A673 (cell line): ENCODE measurements at regions not wholly inside any gene's neighbourhood (a gene's known extent, or its start where the extent isn't known, plus 50 kb on each side); places are given as distances from the start of the nearest gene placed in this dataset.

Experiments used
- BruUV-seq: library from RNA; stranded (reverse); fragments of 400-500 nt; replicated peaks from 2 replicates; lab custom pipeline; 2021; lab: Mats Ljungman, UMichigan
- CTCF ChIA-PET: fragments of 300-600 bp; sonication (Branson Sonifier 250); formaldehyde crosslinking; loops from one replicate; lab custom pipeline; 2022; ENCODE audit warnings: antibody characterized with exemption; lab: Charles Lee
- POLR2A ChIA-PET: fragments of 300-600 bp; sonication (Branson Sonifier 250); formaldehyde crosslinking; loops from one replicate; lab custom pipeline; 2022; ENCODE audit warnings: antibody characterized with exemption; ENCODE audit not compliant: low non-redundant PET; lab: Charles Lee
- DNase-seq: peaks from one replicate; pipeline ENCODE4 v3.0.0-alpha.2; 2015; ENCODE audit warnings: low spot score
- H3K27ac ChIP-seq: fragments of 200-600 bp; sonication (generic); 2 replicates; pipeline ENCODE4 v1.5.1; 2016; ENCODE audit warnings: mixed run types, low read depth, mild to moderate bottlenecking, mixed read lengths, antibody characterized with exemption, low read length; ENCODE audit not compliant: poor library complexity, severe bottlenecking
- H3K27me3 ChIP-seq: fragments of 200-600 bp; sonication (generic); replicated peaks from 2 replicates; pipeline ENCODE4 v1.6.1; 2017; ENCODE audit warnings: mixed run types, low read depth, mild to moderate bottlenecking, mixed read lengths, antibody characterized with exemption, low read length; ENCODE audit not compliant: insufficient read depth, poor library complexity
- H3K36me3 ChIP-seq: fragments of 200-600 bp; sonication (generic); 2 replicates; pipeline ENCODE4 v1.6.1; 2016; ENCODE audit warnings: mixed run types, mild to moderate bottlenecking, mixed read lengths, antibody characterized with exemption, low read length; ENCODE audit not compliant: insufficient read depth, poor library complexity, severe bottlenecking
- H3K4me1 ChIP-seq: fragments of 200-600 bp; sonication (generic); 2 replicates; pipeline ENCODE4 v1.6.1; 2017; ENCODE audit warnings: mixed run types, mild to moderate bottlenecking, mixed read lengths, antibody characterized with exemption, low read length; ENCODE audit not compliant: insufficient read depth, poor library complexity, severe bottlenecking
- H3K4me3 ChIP-seq: fragments of 200-600 bp; sonication (generic); 2 replicates; pipeline ENCODE4 v1.5.1; 2016; ENCODE audit warnings: low read depth, mixed run types, mild to moderate bottlenecking, mixed read lengths, low read length; ENCODE audit not compliant: poor library complexity, severe bottlenecking
- H3K9me3 ChIP-seq: fragments of 200-600 bp; sonication (generic); 2 replicates; pipeline ENCODE4 v1.6.1; 2016; ENCODE audit warnings: mixed run types, low read depth, mild to moderate bottlenecking, mixed read lengths, antibody characterized with exemption, low read length; ENCODE audit not compliant: poor library complexity, severe bottlenecking
- CTCF ChIP-seq: fragments of 300-800, 200-600 bp; sonication (generic); conservative IDR thresholded peaks from 2 replicates; pipeline ENCODE4 v1.5.1; 2017; ENCODE audit warnings: low read depth, mild to moderate bottlenecking, antibody characterized with exemption, low read length, moderate library complexity, mixed read lengths
- EZH2 ChIP-seq: fragments of 200-600 bp; sonication (generic); IDR thresholded peaks from 2 replicates; pipeline ENCODE4 v1.6.1; 2017; ENCODE audit warnings: borderline replicate concordance, low read depth, mild to moderate bottlenecking, mixed read lengths, antibody characterized with exemption, low read length; ENCODE audit not compliant: poor library complexity, severe bottlenecking
- intact Hi-C: fragments of 100-400 bp; cut with micrococcal nuclease; formaldehyde crosslinking; loops from one replicate; pipeline ENCODE4 v1.10.0; 2022; ENCODE audit not compliant: unreplicated experiment

- Histone ChIP-seq H3K36me3 (no peaks in the 10 kb centered on the region), H3K27ac (no peak overlapping the region), H3K4me3 (no peak overlapping the region), H3K4me1 (peaks cover 7% of the 10 kb centered on the region), H3K27me3 (no peaks in the 10 kb centered on the region), H3K9me3 (peaks cover 8% of the 10 kb centered on the region)
- BruUV-seq: no TSS peak
- intact Hi-C loops: no loop called here
- TF ChIP-seq EZH2 (no peak), CTCF (no peak)
- POLR2A ChIA-PET: no interaction called here
- DNase-seq: no peak
- CTCF ChIA-PET: no interaction called here
These were observed 131.5 kb upstream of the TNC start for GRCh38 chr9:115249488-115249887.

GRCh38 chr9:115250621-115251032 lies 132.7 kb upstream of the TNC start:
- no peak overlapping the region for H3K4me3 ChIP-seq
- POLR2A ChIA-PET: no interaction called here
- H3K36me3 ChIP-seq: no peaks in the 10 kb centered on the region
- H3K27me3 ChIP-seq: no peaks in the 10 kb centered on the region
- H3K4me1 ChIP-seq: peaks cover 7% of the 10 kb centered on the region
- H3K27ac ChIP-seq: no peak overlapping the region
- intact Hi-C loops: no loop called here
- no TSS peak for BruUV-seq
- peaks cover 8% of the 10 kb centered on the region for H3K9me3 ChIP-seq
- peak; percentile 33 for DNase-seq
- no peak for TF ChIP-seq EZH2
- TF ChIP-seq CTCF: no peak
- CTCF ChIA-PET: no interaction called here

DNA sequence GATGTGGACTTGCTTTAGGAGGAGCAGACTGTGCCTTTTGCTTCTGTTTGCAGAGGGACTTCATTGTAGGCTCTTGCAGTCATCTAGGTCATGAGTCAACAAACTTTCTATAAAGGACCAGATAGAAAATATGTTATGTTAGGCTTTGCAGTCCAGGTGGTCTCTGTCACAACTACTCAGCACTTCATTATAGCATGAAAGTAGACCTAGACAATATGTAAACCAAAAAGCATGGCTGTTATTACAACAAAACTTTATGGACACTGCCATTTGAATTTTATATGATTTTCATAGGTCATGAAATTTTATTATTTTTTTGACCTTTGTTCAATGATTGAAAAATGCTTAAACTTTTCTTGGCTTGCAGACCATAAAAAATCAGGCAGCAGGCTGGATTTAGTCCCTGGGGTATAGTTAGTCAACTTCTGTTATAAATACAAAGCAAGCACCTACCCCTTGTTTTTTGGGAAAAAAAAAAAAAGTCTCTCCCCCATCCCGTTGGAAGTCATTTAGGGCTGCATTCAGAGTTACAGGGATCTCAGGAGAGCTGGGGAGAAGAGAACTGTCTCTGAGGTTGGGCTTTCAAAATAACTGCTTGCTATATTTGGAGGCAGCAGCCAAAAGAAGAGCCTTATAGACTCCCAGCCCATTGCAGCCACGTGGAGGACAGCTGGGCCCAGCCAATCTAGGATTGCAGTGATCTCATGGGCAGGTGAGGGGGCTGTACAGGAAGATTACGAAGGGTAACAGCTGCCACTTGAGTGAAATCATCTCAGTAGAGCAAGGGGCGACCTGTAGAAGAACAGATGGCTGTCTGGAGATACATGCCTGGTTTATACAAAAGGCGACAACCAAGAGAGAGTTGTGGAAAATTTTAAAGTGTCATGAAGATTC lies 136.6 kb upstream of the TNC start:
- H3K9me3 ChIP-seq: peaks cover 8% of the 10 kb centered on the region
- TF ChIP-seq CTCF (no peak), EZH2 (no peak)
- no peak overlapping the region for H3K4me3 ChIP-seq
- BruUV-seq: no TSS peak
- ChIA-PET POLR2A (no interaction called here), CTCF (no interaction called here)
- peaks cover 7% of the 10 kb centered on the region for H3K4me1 ChIP-seq
- no peaks in the 10 kb centered on the region for H3K27me3 ChIP-seq
- DNase-seq: no peak
- H3K27ac ChIP-seq: no peak overlapping the region
- intact Hi-C loops: no loop called here
- H3K36me3 ChIP-seq: no peaks in the 10 kb centered on the region
